ENCODE measurements at regions not wholly inside any gene's neighbourhood (a gene's known extent, or its start where the extent isn't known, plus 50 kb on each side); places are given as distances from the start of the nearest gene placed in this dataset.

DNA sequence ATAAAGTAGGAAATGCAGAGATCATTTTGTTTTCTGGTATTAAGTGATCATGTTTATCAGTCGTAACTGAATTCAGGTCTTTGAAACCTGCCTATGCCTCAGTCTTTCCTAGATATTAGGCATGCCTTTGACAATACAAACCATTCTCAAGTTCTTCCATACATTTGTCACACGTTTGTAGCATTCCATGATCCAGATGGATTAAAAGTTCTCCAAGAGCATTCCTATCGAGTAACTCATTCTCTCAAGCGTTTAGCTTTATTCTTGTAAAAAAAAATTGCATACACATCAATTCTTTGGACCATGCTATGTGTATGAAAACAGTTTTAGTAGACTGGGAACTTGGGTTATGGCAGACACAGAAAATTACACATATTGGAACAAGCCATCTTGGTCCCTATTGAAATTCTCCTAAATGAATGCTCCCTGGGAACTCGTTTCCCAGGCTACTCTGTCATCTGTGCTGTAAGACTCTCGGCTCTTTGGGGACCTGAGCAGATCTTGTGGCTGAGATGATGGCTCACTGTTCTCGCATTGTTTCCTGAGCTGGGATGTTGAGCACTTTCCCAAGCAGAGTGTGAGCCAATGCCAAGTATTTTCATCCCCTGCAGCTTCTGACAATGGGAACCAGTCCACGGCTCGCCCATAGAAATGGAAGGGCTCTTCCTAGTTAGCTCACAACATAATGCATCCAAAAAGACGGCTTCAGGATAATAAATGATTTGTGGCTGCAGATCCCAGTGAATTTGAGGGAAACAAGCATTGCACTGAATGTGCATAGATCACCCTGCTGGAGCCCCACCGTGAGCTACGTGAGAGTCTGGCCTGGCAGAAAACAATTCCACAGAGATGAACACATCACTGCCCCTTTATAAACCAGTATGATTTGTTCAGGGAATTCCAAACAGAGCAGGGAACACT is 230.2 kb downstream of the IRX1 start:
- no peak for DNase-seq (ENCODE audit: low read depth)

DNA sequence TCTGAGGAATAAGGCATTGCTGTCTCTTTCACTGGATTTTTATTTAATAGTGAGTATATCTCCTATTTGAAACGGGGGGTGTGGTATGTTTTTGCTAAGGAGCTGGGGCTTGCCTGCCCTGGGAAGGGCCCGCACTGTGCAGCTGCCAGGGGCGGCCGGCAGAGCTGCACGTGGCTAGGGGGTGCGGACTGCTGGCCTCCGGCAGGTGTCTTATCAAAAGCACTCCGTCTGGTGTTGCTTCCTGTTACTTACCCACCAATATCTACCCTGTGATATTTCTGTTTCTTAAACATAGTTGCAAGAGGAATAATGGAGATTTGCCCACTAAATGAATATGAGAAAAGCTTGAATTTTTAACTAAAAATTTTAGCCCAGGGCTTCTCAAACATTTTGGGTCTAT is 232.0 kb downstream of the IRX1 start:
- peak; percentile 63 for DNase-seq (ENCODE audit: low read depth)

DNA sequence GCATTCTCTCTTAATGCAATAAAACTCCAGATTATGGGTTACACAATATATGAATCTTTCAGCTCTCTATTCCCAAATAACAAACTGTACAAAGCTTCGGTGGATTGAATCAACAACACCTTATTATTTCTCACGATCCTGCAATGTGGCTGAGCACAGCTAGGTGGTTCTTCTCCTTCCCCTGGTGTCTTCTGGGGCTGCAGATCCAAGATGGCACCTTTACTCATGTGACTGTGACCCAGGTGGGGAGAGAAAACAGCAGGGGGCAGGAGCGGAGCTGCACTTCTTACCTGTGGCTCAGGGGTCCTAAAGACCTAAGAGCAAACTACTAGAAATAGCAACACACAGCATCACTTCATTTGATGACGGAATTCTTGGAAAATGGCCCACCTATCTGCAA is 233.1 kb downstream of the IRX1 start:
- DNase-seq (ENCODE audit: low read depth) = peak; percentile 12

DNA sequence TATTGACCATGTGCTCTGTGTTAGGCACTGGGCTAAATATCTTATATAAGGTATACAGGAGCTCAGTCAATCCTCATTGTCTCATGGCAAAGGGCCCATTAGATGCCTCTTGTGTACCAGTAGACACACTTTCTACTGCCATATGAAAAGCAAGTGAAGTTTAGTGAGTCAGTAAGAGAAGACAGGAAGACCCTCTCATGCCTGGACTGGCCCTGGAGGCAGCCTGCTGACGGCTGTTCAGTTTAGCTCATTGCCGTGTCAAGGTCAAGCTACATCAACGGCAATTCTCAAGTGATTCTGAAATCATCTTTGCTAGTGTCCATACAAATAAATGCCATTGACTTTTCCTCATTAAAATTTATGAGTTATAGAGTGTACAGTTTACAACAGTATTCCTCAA is 237.9 kb downstream of the IRX1 start:
- no peak for DNase-seq (ENCODE audit: low read depth)

DNA sequence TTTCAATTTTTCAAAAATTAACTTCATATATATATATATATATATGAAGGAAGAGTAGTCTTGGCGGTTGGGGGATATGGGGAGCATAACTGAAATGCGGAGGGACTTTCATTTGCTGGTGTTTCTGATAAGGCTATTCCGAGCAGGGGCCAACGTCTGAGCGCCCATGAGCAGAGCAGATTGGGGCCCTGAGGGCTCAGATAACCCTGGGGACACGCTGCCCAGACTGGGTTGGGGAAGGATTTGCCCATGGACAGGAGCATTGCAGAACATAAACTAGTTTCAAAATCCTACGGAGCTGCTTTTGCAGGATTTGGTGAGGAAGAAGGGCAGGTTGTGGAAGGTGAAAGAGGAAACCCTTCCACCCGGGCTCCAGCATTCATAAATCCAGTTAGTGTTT is 240.2 kb downstream of the IRX1 start:
- peak; percentile 87 for DNase-seq (ENCODE audit: low read depth)

DNA sequence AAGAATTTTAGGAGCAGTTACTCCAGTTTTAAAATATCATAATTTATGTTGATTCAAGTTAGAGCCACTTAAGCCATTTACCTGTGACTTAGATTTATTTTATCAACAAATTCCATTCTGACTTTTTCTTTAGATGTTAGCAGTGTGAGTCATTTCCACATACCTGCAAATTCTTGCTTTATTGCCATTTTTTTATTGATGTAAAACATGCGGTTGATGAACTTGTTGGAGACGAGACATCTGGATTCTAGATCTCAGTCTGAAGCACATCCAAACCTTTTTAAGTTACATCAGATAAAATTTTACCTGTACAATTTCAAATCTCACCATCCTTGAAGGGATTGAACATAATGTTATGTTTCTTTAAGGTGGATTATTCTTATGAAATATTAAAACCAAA is 240.9 kb downstream of the IRX1 start:
- no peak for DNase-seq (ENCODE audit: low read depth)

DNA sequence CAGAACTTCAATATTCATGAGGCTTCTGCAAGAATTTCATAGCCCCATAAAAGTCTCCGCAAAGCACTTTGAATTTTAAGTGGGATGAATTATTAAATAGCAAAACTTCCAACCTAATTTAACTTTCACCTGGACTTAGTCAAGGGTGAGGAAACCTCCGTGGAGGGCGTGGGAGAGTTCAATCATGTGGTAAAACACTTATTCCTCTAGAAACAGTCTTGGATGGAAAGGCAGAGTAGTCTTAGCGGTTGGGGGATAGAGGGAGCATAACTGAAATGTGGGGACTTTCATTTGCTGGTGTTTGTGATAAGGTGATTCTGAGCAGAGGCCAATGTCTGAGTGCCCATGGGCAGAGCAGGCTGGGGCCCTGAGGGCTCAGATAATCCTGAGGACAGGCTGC is 241.9 kb downstream of the IRX1 start:
- peak; percentile 82 for DNase-seq (ENCODE audit: low read depth)

DNA sequence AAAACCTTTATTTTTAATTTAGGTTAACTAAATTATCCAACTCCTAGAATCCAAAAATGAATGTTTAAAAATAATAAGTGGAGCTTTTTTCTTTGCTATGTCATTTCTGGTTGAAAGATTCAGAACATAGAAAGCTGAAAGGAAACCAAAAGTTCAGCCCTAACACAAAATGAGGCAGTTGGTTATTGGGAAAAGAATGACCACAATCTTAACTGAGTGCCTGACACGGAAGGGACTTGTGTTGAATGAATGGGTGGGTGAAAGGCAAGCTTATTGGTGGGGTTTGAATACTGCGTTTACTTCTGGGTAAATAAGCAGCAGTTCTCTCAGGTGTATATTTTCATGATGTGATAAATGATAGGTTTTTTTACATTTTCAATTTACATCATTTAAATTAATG is 243.5 kb downstream of the IRX1 start:
- no peak for DNase-seq (ENCODE audit: low read depth)

DNA sequence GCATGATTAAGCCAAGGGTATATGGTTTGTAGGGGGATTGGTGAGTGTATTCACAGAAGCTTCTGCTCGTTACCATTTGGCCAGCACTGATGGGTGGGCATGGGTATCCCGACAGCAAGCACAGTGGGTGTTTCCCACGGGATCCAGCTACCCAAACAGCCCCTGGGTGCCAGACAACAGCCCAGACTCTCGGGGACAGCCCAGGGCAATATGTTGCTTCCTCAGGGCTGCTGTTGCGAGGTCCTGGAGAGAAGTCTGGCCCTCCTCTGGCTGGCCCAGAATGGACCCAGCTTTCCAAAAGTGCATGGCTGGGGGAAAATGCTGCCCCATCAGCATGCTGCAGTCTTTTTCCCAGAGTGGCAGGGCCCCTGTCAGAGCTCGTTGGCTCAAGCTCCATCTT is 247.0 kb downstream of the IRX1 start:
- no peak for DNase-seq (ENCODE audit: low read depth)

DNA sequence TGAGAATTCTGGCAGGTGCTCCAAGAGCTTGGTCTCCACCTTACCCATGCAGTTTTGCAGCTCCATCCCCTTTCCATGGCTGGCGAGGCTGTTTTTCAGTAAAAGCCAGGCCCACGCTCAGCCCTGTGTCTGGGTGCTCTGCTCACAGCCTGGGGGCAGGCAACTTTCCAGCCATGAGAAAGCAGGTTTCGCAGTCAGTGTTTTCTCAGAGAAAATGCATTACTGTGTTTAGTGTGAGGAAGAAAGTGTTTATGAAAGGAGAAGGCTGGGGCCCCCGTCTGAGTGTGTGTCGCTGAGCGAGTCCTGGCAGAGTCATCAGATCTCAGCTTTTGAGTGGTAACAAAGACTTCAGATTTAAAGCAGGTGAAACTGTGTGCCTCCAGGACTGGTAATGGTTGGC is 248.1 kb downstream of the IRX1 start:
- no peak for DNase-seq (ENCODE audit: low read depth)

DNA sequence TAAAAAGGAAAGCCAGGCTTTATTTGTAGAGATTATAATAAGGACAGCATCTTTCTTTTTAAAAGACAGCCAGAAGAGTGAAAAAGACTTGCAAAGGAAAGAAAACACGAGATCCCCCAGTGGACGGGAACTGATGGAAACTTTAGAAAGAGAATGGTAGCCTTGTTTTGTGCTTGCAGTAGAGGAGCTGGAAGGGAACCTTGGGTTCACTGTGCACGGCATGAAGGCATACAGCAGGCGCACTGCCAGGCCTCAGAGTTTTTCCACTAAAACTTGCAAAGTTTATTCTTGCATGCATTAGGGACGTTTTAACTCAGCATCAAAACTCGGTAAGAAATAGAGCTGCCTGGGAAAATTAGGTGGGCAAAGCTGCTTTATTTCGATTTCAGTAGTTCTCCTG is 248.6 kb downstream of the IRX1 start:
- DNase-seq (ENCODE audit: low read depth) = no peak

DNA sequence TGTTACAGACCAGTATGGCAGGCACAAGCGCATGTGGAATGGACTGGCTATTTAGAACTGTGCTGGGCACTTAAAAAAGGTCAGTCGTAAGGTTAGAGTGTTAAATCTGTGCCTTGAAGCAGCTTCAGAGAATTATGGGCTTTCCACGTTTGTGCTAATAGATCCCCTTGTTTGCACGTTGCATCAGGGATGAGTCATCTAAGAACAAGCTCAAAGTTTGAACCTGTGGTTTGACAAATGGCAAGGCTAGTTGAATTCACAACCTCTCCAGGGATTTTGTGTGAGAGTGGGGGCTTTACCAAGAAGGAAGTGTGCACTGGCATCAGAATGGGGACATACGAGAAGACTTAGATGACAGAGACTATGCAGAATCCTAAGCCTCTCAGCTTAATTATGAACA is 249.6 kb downstream of the IRX1 start:
- no peak for DNase-seq (ENCODE audit: low read depth)

DNA sequence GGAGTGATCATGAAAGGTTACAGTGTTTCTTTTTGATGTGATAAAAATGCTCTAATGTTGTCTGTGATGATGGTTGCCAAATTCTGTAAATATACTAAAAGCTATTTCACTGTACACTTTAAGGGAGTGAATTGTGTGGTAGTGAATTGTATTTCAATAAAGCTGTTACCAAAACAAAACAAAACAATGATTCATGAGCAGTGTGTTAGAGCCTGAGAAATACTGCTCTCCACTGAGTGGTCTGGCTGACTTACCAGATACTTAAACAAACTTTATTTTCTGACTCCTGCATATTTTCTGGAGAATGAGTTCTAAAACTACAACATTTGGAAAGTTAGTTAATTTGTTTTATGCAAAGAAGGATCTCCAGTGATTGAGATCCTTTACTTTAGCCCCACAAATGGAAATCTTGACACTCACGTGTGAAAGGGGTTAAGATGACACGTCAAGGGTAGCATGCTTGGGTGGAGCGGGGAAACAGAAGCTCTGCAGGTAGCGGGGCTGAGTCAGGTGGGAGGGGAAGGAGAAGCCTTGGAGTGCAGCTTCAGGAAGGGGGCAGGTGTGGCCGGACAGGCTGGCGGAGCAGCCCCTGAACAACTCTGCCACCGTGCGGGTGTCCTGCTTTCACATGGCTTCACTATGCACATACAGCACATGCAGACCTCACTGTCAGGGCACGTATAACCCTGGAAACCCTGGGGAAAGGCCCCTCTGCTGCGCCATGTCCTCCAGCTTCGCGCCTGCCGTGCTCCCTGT is 256.7 kb downstream of the IRX1 start:
- DNase-seq (ENCODE audit: low read depth) = no peak

DNA sequence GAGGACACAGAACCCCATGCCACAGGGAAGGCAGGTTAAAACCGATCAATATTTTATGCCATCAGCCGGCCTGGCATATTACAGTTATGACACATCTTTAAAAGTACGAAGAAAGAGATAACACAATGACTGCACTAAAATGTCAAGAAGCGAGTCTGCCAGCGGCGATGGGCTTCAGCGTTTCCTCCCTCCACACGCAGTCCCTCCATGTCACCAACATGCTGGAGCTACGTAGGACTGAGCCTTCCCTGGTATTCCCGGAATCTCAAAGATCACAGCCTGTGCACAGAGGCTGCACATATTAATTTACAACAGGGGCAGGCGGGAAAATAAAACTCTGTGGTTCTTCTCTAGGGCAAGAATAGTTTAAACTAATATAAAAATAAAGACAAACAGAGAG is 257.7 kb downstream of the IRX1 start:
- no peak for DNase-seq (ENCODE audit: low read depth)

DNA sequence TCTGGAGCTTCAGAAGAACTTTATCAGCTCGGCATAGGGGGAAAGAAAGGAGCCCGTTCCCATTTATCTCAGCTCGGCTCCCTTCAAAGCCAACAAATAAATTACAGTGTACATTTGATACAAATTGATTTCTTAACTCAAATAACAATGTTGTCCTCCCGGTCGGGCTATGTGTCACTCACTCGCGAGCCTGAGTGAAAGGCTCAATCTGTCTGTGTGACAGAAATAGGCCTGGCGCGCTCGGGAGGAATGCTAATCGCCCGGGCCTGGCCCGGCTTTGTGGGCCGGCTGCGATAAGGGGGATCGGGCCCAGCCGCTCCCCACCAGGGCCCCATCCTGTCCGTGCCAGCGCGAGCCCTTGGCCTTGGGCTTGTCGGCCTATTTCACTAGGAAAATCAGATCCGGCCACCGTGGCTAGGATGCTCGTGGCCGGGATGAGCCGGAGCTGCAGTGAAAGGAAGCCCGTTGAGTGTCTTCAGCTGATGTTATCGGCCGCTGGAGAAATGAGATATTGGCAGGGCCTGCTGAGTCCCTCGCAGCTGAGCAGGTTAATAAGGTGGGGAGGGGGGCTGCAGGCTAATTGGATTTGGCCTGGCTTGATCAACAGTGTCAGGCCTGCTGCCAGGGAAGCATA is 258.7 kb downstream of the IRX1 start:
- no peak for DNase-seq (ENCODE audit: low read depth)

DNA sequence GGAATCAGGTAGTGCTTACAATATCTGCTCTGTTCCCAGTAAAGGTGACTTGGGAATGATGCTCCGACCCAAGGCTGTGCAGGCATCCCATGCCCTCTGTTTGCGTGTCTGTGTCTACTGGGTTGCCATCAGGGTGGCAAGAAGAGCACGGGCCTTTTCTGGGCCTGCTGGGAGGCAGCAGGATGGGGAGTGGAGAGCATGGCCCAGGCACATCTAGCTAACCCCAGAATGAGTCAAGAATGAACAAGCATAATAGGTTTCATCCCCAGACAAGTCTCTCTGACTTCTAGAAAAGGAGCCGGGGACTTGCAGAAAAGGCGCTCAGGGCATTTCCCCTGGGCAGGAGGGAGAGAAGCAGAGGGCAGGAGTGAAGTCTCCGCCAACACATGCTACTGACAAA is 260.4 kb downstream of the IRX1 start:
- DNase-seq (ENCODE audit: low read depth) = no peak

DNA sequence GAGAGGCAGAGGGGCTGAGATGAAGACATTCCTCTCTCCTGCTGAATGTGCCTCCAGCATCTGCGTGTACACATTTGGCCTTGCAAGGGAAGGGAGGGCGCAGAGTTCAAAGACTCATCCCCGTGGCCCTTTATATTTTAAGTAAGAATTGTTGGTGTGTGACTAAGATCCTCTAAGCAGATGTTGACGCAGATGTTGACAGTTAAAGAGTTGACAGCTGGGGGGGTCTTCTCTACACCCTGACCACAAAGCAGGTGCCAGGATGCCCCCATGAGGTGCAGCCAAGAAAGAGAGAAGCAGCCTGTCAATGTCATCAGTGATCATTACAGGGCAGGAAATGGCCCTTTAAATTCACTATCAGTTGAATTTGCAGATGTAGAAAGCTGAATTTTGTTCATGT is 262.9 kb downstream of the IRX1 start:
- DNase-seq (ENCODE audit: low read depth) = no peak

DNA sequence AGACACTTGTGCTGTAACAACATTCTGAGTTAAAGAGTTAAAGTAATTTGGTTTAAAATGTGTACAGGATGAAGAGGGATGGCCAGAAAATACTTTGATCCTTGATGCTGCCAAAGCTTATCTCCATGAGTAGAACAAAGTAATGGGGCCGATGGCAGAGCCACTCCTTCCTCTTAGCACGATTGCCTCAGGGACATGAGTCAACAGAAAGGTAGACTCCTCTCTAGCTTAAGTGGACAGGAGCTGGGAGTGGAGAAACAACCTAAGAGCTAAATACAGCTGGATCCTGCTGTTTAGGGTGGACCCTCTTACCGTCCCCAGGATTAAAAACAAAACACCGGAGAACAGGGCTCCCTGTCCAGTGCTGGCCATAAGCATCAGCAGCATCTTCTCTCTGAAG is 267.3 kb downstream of the IRX1 start:
- no peak for DNase-seq (ENCODE audit: low read depth)

DNA sequence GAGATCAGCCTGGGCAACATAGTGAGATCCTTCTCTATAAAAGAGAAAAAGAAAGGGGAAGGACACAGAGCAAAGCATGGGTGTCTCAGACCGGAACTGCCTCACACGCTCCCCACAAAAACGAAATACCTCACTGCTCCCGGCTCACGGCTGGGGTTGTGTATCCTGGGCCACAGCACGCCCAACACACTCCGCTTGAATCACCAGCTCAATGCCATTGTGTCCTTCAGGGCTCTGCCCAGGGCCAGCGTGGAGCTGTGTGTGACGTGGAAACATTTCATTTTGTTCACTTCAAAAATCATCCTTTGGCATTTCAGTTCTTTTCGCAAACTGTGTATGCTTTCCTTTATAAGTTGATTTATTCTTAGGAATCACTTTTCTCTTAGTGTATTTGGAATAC is 279.5 kb downstream of the IRX1 start:
- no peak for DNase-seq (ENCODE audit: low read depth)

DNA sequence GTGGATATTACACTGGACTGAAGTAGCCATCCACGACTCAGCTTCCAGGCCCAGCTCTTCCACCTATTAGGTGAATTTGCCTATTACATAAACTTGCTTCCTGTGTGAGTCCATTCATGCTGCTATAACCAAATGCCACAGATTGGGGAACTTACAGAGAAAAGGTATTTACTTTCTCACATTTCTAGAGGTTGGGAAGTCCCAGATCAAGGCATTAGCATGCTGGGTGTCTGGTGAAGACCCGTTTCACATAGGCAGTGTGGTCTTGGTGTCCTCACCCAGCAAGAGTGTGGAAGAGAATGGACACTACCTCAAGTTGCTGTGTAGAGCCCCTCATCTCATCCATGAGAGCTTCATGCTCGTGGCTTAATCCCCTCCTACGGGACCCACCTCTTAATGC is 282.6 kb downstream of the IRX1 start:
- no peak for DNase-seq (ENCODE audit: low read depth)

DNA sequence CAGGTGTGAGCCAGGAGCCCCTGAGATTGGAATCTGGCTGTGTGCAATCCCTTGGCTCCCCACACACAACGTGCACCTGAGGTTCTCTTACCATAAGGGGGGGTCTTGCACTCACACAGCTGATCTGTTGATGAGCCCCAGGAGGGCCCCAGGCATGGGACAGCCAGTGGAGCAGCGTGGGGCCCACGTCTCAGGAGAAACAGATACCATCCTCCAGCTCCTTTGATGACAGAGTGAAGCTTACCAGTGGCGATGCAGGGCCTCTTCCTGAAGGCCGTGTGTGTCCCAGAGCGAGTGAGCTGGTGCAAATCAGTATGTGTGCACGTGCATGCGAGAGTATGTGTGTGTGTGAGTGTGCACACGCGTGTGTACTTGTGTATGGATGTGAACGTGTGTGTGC is 287.4 kb downstream of the IRX1 start:
- no peak for DNase-seq (ENCODE audit: low read depth)

DNA sequence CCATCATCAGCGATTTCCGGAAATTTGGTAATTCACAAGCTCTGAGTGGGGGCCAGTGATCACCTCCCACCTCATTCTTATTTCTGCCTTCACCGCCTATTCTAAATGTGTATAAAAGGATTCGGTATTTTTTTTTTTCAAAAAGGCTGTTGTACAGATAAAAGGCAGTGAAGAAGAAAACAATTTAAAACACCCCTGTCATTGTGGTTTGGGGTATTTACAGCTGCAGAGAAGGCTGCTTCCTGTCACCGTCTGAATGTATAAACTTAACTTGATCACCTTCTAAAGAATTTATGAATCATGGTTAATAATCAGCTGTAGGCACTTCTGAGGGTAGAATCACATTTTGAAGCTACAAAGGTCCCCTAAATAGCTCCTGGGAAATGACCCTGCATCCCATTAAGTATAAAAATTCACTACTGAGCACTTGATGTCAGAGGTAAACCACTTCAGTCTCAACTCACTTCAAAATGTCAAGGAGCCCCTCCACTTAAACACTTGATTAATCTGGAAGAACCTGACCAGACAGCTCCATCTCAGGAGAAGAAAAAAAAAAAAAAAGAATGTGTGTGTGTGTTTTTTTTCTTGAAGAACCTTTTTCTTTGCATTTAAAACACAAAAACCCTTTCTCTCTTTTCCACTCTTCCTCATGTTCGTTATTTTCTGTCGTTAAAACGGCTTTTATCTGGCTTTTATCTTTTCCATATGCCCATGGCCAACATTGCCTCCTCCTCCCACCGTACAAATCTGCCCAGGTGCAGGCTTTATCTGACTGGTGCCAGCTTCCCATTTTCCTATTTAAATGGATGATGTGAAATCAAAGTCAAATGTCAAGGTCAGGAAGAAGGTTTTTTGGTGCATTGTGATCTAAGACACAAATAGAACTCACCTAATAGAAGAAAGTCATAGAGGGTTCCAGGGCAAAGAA is 291.2 kb downstream of the IRX1 start:
- DNase-seq (ENCODE audit: low read depth) = peak; percentile 9
